IMR-90 (cell line): ENCODE measurements at regions not wholly inside any gene's neighbourhood (a gene's known extent, or its start where the extent isn't known, plus 50 kb on each side); places are given as distances from the start of the nearest gene placed in this dataset.

ENCODE experiments used
- BHLHE40 ChIP-seq: fragments of 150-350 bp; IDR thresholded peaks from 2 replicates; pipeline ENCODE4 v1.6.1; 2016; ENCODE audit warnings: mild to moderate bottlenecking, low read depth, low read length
- FOS ChIP-seq: fragments of 150-350 bp; IDR thresholded peaks from 2 replicates; pipeline ENCODE4 v1.6.1; 2016; ENCODE audit warnings: low read depth, low read length
- MAFK ChIP-seq: IDR thresholded peaks from 2 replicates; pipeline ENCODE4 v1.6.1; 2012; ENCODE audit warnings: low read depth, low read length, improper control_type of control experiment
- MAZ ChIP-seq: IDR thresholded peaks from 2 replicates; pipeline ENCODE4 v1.6.1; 2012; ENCODE audit warnings: low read depth, mild to moderate bottlenecking, low read length, improper control_type of control experiment, moderate library complexity, borderline replicate concordance
- MXI1 ChIP-seq: IDR thresholded peaks from 2 replicates; pipeline ENCODE4 v1.6.1; 2012; ENCODE audit warnings: low read depth, mild to moderate bottlenecking, low read length, moderate library complexity, borderline replicate concordance
- NFE2L2 ChIP-seq: fragments of 150-350 bp; IDR thresholded peaks from 2 replicates; pipeline ENCODE4 v1.6.1; 2016; ENCODE audit warnings: low read depth, mild to moderate bottlenecking, low read length
- POLR2A ChIP-seq: IDR thresholded peaks from 2 replicates; pipeline ENCODE4 v1.6.1; 2012; ENCODE audit warnings: mild to moderate bottlenecking, low read depth, low read length
- RAD21 ChIP-seq: IDR thresholded peaks from 2 replicates; pipeline ENCODE4 v1.6.1; 2012; ENCODE audit warnings: low read length, improper control_type of control experiment
- RCOR1 ChIP-seq: IDR thresholded peaks from 2 replicates; pipeline ENCODE4 v1.6.1; 2012; ENCODE audit warnings: mild to moderate bottlenecking, low read length, improper control_type of control experiment; ENCODE audit not compliant: insufficient replicate concordance
- RFX5 ChIP-seq: IDR thresholded peaks from 2 replicates; pipeline ENCODE4 v1.8.0; 2012; ENCODE audit warnings: low read depth, mild to moderate bottlenecking, low read length, moderate library complexity
- TF ChIP-seq, protein P1 (sequence below): conservative IDR thresholded peaks from 2 replicates; pipeline ENCODE4 v1.5.1; 2012; ENCODE audit warnings: mild to moderate bottlenecking, low read depth, low read length, improper control_type of control experiment
- TF ChIP-seq, protein P2 (sequence below): fragments of 150-350 bp; IDR thresholded peaks from 2 replicates; pipeline ENCODE4 v1.6.1; 2017; ENCODE audit warnings: mild to moderate bottlenecking, antibody characterized with exemption, low read length, low read depth

DNA sequence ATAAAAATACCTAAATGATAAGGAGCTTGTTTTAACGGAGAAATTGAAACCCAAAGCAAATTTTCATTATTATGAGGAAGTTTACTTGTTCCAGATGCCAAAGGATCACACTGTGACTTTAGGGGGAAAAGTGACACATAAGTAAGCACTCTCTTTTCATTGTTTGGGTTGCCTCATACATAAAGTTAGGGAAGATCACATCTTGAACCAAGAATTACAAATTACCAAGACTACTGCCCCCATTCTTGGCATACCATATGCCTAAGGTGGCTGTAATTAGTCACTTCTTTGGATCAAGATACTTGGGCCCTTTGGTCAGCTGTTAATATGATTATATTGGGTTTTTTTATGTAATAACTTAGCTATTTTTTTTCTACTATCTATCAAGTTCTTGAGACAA is 269.0 kb downstream of the COL12A1 start:
- TF ChIP-seq, protein P1, sequence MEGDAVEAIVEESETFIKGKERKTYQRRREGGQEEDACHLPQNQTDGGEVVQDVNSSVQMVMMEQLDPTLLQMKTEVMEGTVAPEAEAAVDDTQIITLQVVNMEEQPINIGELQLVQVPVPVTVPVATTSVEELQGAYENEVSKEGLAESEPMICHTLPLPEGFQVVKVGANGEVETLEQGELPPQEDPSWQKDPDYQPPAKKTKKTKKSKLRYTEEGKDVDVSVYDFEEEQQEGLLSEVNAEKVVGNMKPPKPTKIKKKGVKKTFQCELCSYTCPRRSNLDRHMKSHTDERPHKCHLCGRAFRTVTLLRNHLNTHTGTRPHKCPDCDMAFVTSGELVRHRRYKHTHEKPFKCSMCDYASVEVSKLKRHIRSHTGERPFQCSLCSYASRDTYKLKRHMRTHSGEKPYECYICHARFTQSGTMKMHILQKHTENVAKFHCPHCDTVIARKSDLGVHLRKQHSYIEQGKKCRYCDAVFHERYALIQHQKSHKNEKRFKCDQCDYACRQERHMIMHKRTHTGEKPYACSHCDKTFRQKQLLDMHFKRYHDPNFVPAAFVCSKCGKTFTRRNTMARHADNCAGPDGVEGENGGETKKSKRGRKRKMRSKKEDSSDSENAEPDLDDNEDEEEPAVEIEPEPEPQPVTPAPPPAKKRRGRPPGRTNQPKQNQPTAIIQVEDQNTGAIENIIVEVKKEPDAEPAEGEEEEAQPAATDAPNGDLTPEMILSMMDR = no peak
- no peak for TF ChIP-seq POLR2A
- no peak for TF ChIP-seq RFX5
- TF ChIP-seq NFE2L2 = no peak
- TF ChIP-seq, protein P2, sequence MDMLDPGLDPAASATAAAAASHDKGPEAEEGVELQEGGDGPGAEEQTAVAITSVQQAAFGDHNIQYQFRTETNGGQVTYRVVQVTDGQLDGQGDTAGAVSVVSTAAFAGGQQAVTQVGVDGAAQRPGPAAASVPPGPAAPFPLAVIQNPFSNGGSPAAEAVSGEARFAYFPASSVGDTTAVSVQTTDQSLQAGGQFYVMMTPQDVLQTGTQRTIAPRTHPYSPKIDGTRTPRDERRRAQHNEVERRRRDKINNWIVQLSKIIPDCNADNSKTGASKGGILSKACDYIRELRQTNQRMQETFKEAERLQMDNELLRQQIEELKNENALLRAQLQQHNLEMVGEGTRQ = no peak
- TF ChIP-seq RAD21 = no peak
- TF ChIP-seq MAFK = no peak
- TF ChIP-seq MAZ = no peak
- TF ChIP-seq RCOR1 = no peak
- no peak for TF ChIP-seq BHLHE40
- TF ChIP-seq FOS = no peak
- TF ChIP-seq MXI1 = no peak
